Subcutaneous abdominal adipose tissue (tissue), 5 donors: ENCODE measurements at regions not wholly inside any gene's neighbourhood (a gene's known extent, or its start where the extent isn't known, plus 50 kb on each side); places are given as distances from the start of the nearest gene placed in this dataset.
"Not testable (repeated sequence)": the region's sequence is repeated elsewhere in the genome, so short reads cannot be mapped to it uniquely, and the experiment has no call there.

Experiments used
- H3K27ac ChIP-seq: one replicate; pipeline ENCODE4 v1.7.0; 2013; ENCODE audit warnings: low read depth, mild to moderate bottlenecking, inconsistent platforms, low read length, moderate library complexity
- H3K27me3 ChIP-seq, 5 donors: one replicate each; pipeline ENCODE4 v1.7.0; 2013; ENCODE audit warnings: low read length in 5 of 5, inconsistent platforms in 1 of 5; ENCODE audit not compliant: control insufficient read depth in 5 of 5, insufficient read depth in 4 of 5
- H3K36me3 ChIP-seq, 5 donors: one replicate each; pipeline ENCODE4 v1.7.0; 2013; ENCODE audit warnings: low read length in 5 of 5; ENCODE audit not compliant: control insufficient read depth in 5 of 5, insufficient read depth in 5 of 5
- H3K4me1 ChIP-seq, 5 donors: one replicate each; pipeline ENCODE4 v1.7.0; 2013; ENCODE audit warnings: low read length in 5 of 5, mild to moderate bottlenecking in 3 of 5, moderate library complexity in 1 of 5; ENCODE audit not compliant: control insufficient read depth in 5 of 5, insufficient read depth in 5 of 5
- H3K4me3 ChIP-seq, 5 donors: one replicate each; pipeline ENCODE4 v1.7.0; 2013; ENCODE audit warnings: low read length in 5 of 5, low read depth in 1 of 5
- H3K9ac ChIP-seq, 5 donors: one replicate each; pipeline ENCODE4 v1.7.0; 2013; ENCODE audit warnings: low read length in 5 of 5, mild to moderate bottlenecking in 4 of 5, moderate library complexity in 3 of 5
- H3K9me3 ChIP-seq, 5 donors: one replicate each; pipeline ENCODE4 v1.7.0; 2013; ENCODE audit warnings: low read length in 5 of 5; ENCODE audit not compliant: control insufficient read depth in 5 of 5
- donor health status: healthy.
- donor health status: healthy.
- donor health status: healthy.
- donor health status: healthy.
- donor health status: healthy.

- H3K36me3 ChIP-seq: no peaks in the 10 kb centered on the region
- H3K4me3 ChIP-seq: no peak overlapping the region
- H3K9ac ChIP-seq: no peak overlapping the region
- no peaks in the 10 kb centered on the region for H3K9me3 ChIP-seq
- H3K27me3 ChIP-seq: no peaks in the 10 kb centered on the region
- no peak overlapping the region for H3K27ac ChIP-seq
- no peaks in the 10 kb centered on the region for H3K4me1 ChIP-seq
Observed at GRCh38 chr3:191047930-191048329, 151.1 kb upstream of the OSTN start.

DNA sequence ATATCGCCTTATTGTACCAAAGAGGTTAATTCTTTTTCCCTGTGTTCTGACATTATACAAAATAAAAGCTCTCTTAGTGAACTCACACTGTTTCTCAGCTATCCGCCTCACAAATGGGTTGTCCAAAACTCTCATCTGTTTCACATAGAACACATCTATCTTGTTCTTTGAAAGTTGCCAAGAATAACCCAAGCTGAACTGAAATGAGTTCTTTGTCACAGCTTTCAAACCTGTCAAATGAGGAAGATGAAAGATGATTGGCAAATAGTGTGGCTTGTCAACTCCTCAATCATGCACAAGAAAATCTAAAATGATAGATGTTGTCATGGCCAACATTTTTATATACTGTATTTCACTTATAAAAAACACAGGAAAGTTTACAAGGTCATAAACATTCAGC is 168.1 kb upstream of the OSTN start:
- Histone ChIP-seq H3K27me3 (no peaks in the 10 kb centered on the region), H3K9me3 (no peaks in the 10 kb centered on the region), H3K9ac (no peak overlapping the region), H3K27ac (no peak overlapping the region), H3K36me3 (no peaks in the 10 kb centered on the region), H3K4me1 (peaks cover 0 to 5% (median 0%) of the 10 kb centered on the region in 5 donors), H3K4me3 (no peak overlapping the region)

- Histone ChIP-seq H3K27me3 (no peaks in the 10 kb centered on the region), H3K27ac (no peak overlapping the region), H3K9ac (no peak overlapping the region), H3K4me1 (peaks cover 0 to 5% (median 0%) of the 10 kb centered on the region in 5 donors), H3K4me3 (no peak overlapping the region), H3K9me3 (no peaks in the 10 kb centered on the region), H3K36me3 (no peaks in the 10 kb centered on the region)
Observed at GRCh38 chr3:191030491-191030890, 168.0 kb upstream of the GMNC start.

GRCh38 chr3:191026746-191027145 is 164.3 kb upstream of the GMNC start:
- Histone ChIP-seq H3K4me1 (peaks cover 0 to 5% (median 0%) of the 10 kb centered on the region in 5 donors), H3K9me3 (no peaks in the 10 kb centered on the region), H3K27ac (no peak overlapping the region)

DNA sequence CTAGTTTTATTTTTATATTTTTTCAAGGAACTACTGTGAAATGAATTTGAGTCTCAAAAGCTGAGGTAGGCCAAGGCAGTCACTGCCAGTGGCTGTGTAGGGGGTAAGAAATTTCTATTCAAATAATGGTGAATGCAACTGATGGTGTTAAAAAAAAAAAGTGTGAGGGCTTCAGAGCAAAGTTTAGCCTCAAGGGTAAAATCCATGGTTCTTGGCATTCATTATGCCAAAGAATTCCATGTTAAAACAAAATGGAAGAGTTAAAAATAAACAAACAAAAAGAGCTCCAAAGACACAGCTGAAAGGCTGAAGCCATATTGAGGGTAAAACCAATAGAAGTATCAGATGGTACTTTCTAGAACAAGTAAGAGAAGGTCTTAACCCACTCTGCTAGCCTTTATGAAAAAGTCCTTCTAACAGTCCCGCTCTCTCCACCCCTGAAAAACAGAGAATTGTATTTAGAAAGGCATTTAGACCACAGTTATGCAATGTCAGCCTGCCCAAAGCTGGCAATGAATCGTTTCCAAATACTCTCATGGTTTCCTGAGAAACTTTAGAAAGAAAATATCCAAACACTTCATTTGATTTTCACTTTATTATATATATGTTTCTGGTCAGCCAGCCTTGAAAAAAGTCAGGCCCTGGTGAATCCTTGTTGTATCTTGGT is 158.4 kb upstream of the GMNC start:
- Histone ChIP-seq H3K27ac (no peak overlapping the region), H3K36me3 (no peaks in the 10 kb centered on the region), H3K27me3 (no peaks in the 10 kb centered on the region), H3K4me1 (peaks cover 0 to 5% (median 3%) of the 10 kb centered on the region in 5 donors), H3K9me3 (no peaks in the 10 kb centered on the region), H3K4me3 (no peak overlapping the region), H3K9ac (no peak overlapping the region)

More at GRCh38 chr3:191026746-191027145, 164.3 kb upstream of the GMNC start:
- H3K27me3 ChIP-seq: no peaks in the 10 kb centered on the region
- no peak overlapping the region for H3K9ac ChIP-seq
- H3K4me3 ChIP-seq: no peak overlapping the region
- H3K36me3 ChIP-seq: no peaks in the 10 kb centered on the region

GRCh38 chr3:191019855-191020254 is 157.4 kb upstream of the GMNC start:
- no peaks in the 10 kb centered on the region for H3K27me3 ChIP-seq
- no peaks in the 10 kb centered on the region for H3K36me3 ChIP-seq
- H3K9ac ChIP-seq: no peak overlapping the region
- no peak overlapping the region for H3K4me3 ChIP-seq
- no peaks in the 10 kb centered on the region for H3K9me3 ChIP-seq
- no peak overlapping the region for H3K27ac ChIP-seq
- peaks cover 0 to 5% (median 3%) of the 10 kb centered on the region in 5 donors for H3K4me1 ChIP-seq

DNA sequence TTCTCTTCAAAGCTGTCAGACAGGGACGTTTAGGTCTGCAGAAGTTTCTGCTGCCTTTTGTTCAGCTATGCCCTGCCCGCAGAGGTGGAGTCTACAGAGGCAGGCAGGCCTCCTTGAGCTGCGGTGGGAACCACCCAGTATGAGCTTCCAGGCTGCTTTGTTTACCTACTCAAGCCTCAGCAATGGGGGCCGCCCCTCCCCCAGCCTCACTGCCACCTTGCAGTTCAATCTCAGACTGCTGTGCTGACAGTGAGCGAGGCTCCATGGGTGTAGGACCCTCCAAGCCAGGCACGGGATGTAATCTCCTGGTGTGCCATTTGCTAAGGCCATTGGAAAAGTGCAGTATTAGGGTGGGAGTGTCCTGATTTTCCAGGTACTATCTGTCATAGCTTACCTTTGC is 153.5 kb upstream of the GMNC start:
- not testable (repeated sequence) for H3K27me3 ChIP-seq, H3K4me1 ChIP-seq, H3K27ac ChIP-seq, H3K9ac ChIP-seq, H3K9me3 ChIP-seq, H3K36me3 ChIP-seq, H3K4me3 ChIP-seq

GRCh38 chr3:191008074-191008473 is 145.6 kb upstream of the GMNC start:
- no peaks in the 10 kb centered on the region for H3K9me3 ChIP-seq
- no peak overlapping the region for H3K4me3 ChIP-seq
- H3K27me3 ChIP-seq: peaks cover 0 to 3% (median 0%) of the 10 kb centered on the region in 5 donors
- no peaks in the 10 kb centered on the region for H3K4me1 ChIP-seq
- H3K36me3 ChIP-seq: no peaks in the 10 kb centered on the region
- H3K27ac ChIP-seq: no peak overlapping the region
- H3K9ac ChIP-seq: no peak overlapping the region

GRCh38 chr3:191005790-191006189 is 143.3 kb upstream of the GMNC start:
- no peak overlapping the region for H3K4me3 ChIP-seq

DNA sequence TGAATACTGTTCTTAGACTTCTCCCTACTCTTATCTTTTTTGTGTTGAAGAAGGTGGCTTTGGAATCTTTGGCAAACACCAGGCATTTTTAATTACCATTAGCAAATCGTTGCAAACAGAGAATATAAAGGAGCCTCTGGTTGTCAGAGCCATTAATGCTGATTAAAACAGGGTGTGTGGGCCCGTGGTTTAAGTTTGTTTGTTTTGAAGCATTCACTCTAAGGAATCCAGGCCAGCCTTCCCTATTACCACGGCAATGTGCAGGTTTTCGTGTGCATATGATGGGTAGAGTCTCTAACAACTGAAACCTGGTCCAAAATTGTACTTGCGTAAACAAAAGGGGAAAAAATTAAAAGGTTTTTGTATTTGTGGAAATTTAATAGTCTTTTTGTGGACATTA is 141.2 kb upstream of the GMNC start:
- Histone ChIP-seq H3K4me3 (no peak overlapping the region), H3K9ac (no peak overlapping the region), H3K4me1 (no peaks in the 10 kb centered on the region), H3K27ac (no peak overlapping the region), H3K9me3 (no peaks in the 10 kb centered on the region), H3K27me3 (peaks cover 0 to 3% (median 0%) of the 10 kb centered on the region in 5 donors), H3K36me3 (no peaks in the 10 kb centered on the region)

More at GRCh38 chr3:191005790-191006189, 143.3 kb upstream of the GMNC start:
- Histone ChIP-seq H3K4me1 (no peaks in the 10 kb centered on the region), H3K36me3 (no peaks in the 10 kb centered on the region), H3K9ac (no peak overlapping the region), H3K27ac (no peak overlapping the region), H3K9me3 (no peaks in the 10 kb centered on the region), H3K27me3 (peaks cover 0 to 3% (median 0%) of the 10 kb centered on the region in 5 donors)
